Gastrocnemius medialis (tissue), 4 donors: ENCODE measurements at regions not wholly inside any gene's neighbourhood (a gene's known extent, or its start where the extent isn't known, plus 50 kb on each side); places are given as distances from the start of the nearest gene placed in this dataset.

ENCODE experiments used
- CTCF ChIP-seq, 5 experiments: fragments of 450-650 bp in 3 of 5; fragments of 200-600 bp in 2 of 5; sonication (generic) in 2 of 5; IDR thresholded peaks in 4 of 5; conservative IDR thresholded peaks in 1 of 5; 1 replicate in 4 of 5; 2 replicates in 1 of 5; pipeline ENCODE4 v1.5.1; 2016 to 2019; ENCODE audit warnings: antibody characterized with exemption in 5 of 5, mild to moderate bottlenecking in 3 of 5, moderate library complexity in 3 of 5
- POLR2A ChIP-seq, 2 donors: fragments of 450-650 bp; IDR thresholded peaks; one replicate each; pipeline ENCODE4 v1.6.1; 2017; ENCODE audit warnings: antibody characterized with exemption in 2 of 2, mild to moderate bottlenecking in 2 of 2, moderate library complexity in 2 of 2

DNA sequence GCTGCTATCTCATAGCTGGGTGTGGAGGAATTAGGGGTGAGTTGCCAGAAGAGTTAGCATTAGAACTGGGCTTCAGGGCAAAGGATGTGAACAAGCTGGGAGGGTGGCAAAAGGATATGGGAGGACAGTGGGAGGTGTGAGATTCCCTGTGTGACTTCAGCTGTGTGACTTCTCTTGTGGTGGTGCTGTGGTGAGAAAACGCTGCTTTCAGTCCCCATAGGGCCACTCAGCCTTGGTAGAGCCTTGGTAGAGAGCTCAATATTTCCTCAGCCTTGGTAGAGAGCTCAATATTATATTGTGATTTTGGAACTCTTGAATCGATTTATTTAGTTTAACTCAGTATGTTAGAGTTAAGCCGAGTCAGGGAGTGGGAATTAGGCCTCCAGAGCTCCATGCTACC, 499.7 kb downstream of the EDEM1 start:
- TF ChIP-seq CTCF (IDR thresholded peaks at IDR 0.05 in 4 of 5, conservative IDR thresholded peaks at IDR 0.05 in 1 of 5) (no peak), POLR2A (IDR thresholded peaks at IDR 0.05) (no peak)
